GM19193 (cell line): ENCODE measurements at regions not wholly inside any gene's neighbourhood (a gene's known extent, or its start where the extent isn't known, plus 50 kb on each side); places are given as distances from the start of the nearest gene placed in this dataset.

Source experiments
- POLR2A ChIP-seq: IDR thresholded peaks from 4 replicates; pipeline ENCODE4 v1.6.1; 2011; ENCODE audit not compliant: insufficient read depth, insufficient read length; ENCODE audit errors: extremely low read depth

DNA sequence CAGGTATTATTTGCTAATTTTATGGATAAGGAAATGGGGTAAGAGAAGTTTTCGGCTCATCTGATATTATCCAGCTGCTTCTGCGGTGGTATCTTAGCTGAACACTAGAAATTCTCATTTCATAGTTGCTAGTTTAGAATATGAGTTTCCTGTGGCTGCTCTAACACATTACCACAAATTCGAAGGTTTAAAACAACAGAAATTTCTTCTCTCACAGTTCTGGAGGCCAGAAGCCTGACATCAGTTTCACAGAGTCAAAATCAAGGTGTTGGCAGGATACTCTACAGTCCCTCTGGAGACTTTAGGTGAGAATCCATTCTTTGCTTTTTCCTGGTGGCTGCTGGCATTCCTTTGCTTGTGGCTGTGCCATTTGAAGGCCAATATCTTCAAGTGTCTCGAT, 205.9 kb downstream of the PTEN start:
- TF ChIP-seq POLR2A, result no peak

DNA sequence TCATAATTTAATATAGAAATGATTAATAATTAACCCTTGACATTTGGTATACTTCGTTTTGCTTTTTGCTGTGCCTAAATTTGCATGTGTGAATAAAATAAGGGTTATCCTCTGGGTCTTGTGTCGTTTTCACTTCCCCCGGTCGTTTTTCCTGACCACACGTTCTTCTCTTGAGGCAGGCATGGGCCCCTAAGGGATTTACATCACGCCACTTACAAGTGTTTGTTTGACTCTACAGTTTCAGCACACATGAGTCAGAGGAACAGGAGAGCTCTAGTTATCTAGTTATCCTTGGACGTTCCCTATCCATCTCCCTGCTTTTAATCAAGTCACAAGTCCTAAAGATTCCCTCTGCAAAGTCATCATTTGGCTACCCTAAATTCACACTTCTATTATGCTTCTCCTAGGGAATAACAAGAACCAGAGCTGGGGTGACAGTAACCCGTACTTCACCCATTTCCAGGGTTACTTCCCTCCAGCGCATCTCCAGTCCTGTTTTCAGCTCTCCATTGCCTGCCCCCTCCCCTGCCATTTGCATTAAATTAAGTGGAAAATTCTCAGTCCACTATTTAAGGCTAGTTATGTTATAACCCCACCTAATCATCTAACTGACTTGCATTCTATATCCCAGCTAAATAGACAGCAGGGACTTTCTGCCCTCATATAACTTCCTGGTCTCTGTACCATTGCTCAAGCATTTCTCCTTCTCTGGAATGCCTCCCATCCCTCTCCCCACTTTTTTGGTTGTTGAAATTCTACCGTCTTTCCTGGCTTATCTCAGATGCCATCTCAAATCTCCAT, 206.9 kb downstream of the PTEN start:
- no peak for TF ChIP-seq POLR2A

DNA sequence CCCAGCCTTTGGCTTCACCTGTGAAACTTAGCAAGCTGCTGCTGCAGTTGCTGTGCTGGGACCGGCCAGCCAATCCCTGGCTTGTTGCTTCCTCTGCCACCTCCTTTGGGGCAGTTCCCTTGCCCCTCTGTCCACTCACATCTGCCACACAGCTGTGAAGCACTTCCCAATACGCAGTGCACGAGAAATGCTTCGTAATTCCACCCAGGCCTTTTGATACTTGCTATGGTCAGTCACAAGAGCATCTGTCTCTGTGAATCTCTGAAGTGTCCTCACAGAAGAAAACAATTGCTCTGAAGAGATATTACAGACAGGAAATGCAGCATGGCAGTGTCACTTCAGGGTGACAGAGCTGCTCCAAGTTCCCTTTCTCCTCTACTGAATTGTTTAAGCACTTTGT, 208.5 kb downstream of the PTEN start:
- TF ChIP-seq POLR2A, result no peak

DNA sequence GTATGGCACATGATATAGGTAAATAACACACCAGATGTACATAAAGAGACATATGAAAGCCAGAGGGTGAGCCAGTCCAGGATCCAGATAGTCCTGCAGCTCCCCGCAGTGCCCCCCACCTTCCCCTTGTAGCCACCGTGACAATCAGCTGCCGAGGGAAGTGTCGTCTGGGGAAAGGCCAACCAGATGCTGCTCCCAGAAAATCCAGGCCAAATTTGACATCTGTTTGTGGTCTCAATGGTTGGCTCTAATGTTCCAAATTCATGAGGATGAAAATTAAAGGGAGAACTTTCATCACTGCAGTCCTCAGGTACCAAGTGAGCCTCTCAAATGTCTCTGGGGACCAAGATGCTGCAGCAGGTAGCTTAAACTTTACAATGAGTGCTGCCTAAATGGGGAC, 210.3 kb downstream of the PTEN start:
- TF ChIP-seq POLR2A, result no peak

DNA sequence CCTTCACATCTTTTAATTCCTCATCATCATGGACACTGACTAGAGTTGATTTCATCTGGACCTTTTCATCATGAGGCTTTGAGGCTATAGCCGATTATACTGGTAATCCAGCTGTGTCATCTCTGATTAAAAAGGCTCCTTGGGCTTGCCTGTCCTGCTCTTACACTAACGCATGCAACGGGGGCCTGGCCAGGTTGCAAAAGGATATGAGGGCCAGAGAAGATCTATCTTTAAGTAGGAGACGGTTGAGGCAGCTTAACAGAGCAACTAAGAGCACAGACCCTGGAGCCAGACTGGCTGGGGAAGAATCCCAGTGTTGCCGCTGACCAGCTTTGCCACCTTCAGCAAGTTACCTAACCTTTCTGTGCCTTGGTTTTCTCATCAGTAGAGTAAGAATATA, 211.5 kb downstream of the PTEN start:
- TF ChIP-seq POLR2A, result no peak

DNA sequence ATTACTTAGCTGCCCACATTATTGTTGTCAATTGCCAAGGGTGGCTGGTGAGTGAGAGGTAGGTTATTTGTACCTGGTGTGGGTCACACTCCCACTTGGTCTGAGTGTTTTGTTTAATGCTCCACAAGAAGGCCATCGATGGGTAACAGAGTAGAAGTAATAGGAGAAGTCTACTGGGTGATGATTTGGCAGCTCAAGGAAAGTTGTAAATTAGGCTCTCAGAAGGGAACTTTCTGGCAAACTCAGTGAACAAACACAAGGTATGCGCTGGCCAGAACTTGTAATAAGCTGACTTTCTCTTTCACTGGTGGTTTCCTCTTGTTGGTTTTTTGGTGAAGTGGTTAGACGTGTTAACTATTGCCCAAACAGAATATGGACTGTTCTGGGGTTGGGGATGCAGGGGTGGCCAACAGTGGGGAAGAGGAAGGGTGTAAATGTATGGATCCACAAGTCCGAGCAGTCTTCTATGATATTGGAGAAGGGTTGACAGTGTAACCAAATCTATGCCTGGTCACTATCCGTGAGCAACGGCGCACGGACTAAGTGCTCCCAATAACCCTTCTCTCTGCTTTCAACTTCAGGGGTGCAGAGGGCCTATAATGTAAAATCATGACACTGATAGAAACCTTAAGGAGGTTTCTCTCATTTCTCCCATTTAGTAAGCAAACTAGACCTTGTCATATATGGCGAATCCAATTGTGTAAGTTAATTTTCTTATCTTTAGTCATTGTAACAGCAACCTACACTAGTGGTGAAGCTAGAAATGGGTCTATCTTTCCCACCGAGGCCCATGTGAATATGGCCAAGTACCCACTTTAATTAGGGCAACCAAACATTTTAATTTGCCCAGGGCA, 212.8 kb downstream of the PTEN start:
- TF ChIP-seq POLR2A, result no peak

DNA sequence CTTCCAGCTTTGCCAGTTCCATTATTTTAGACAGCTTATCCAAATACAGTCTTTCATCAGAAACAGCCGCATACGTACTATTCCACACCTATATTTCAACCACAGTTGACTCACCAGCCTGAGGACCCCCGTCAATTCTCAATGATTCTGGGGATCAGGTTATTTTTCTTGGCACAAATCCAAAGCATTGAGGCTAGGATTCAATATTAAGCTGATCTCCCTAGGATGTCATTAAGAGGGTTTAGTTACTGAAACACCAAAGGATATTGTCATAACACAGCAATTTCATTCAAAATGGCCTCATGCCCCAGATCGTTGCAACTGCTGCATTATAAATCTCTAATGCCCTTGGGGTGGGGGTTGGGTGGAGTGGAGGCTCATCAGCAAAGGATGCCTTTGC, 214.6 kb downstream of the PTEN start:
- no peak for TF ChIP-seq POLR2A

DNA sequence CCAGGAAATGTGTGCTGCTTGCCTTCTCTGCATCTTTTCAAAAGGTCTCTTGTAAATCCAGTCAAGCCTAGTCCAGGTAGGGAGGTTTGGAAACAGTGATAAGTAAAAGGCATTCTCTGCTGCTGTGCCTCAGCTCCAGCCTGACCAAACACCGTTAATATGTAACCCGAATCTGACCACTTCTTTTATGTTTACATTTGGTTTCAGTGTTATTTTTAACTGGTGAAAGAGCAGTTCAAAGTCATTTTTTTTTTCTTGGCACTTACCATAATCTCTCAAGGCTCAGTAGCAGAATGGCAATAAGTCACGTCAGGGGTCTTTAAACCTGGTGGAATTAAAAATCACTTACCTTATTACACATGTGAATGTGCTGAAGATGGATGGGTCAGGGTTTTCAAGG, 216.8 kb downstream of the PTEN start:
- no peak for TF ChIP-seq POLR2A

DNA sequence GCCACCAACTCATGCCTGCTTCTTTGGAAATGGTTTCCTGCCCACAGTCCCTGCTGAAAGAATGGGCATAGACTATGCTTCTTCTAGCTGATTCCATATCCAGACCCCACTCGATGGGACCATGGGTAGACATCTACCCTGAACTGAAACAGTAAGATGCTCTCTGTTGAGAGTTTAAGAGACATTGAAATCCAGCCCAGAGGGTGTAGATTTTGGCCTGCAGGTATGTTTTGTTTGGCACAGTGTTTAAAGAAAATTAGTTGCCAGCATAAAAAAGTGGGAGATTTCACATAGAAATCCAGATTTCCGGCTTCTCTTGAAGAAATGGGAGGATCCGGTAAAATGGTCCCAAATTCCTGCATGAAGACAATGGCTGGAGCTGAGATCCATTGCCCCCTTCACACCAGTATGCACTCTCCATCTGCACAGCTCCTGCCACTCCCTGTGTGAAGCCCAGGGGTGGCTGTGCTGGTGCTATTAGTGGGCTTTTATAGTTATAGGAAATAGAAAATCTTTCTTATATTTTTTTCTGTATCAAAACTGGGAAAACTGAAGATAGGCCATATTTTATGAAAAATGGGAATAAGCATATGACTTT, 218.1 kb downstream of the PTEN start:
- no peak for TF ChIP-seq POLR2A

DNA sequence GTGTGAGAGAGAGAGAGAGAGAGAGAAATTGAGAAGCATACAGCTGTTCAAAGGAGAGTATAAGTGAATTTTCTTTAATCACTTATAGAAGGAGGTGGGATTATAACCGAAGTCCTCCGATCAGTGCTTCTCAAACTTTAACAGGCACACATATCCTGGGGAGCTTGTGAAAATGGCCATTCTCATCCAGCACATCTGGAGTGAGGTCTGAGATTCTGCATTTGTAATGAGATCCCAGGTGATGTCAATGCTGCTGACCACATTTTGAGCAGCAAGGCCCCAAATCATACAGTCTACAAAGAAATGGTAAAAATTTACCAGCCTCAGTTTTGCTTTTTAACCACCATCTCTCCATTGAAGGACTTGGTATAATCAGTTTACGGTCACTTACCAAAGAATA, 219.0 kb downstream of the PTEN start:
- TF ChIP-seq POLR2A, result no peak

DNA sequence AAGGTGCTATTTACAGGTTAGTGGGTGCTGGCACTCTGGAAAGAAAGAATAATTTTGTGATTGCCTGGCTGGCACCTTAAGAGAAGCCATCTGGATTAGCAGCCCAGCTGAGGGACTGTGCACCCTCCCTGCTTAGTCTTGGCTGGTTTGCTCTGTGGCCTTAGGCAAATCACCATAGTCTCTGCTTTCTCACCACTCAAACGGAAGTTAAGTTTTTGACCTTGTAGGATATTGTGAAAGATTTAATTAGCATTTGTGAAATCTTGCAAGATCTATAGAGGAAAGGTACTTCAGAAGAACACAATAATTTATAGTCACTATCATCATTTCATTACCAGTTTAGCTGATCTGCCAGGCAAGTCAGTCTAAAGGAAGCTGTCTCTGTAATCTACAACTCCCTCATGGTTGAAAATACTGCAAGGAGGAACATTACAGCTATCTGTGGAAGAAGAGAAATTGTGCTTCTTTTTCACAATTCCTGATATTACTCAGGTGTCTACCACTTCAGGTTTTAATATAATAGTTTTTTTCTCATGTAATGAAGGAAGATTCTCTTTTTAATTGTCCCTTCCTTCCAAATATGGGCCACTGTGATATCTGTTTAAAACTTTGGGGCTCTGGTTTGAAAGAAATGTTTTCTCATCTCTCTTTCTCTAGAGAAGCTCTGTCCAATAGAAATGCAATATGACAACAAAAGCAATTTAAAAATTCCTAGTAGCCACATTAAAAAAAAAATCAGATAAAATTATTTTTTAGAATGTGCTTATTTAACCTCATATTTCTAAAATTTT, 219.6 kb downstream of the PTEN start:
- TF ChIP-seq POLR2A, result peak; percentile 58

DNA sequence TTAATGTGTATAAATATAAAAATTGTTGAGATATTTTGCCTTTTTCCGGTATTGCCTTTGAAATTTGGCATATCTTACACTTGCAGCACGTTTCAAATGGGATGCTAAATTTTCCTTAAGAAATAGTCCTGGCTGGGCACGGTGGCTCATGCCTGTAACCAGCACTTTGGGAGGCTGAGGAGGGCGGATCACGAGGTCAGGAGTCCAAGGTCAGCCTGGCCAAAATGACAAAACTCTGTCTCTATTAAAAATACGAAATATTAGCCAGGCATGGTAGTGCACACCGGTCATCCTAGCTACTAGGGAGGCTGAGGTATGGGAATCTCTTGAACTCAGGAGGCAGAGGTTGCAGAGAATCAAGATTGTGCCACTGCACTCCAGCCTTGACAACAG, 220.2 kb downstream of the PTEN start:
- no peak for TF ChIP-seq POLR2A

DNA sequence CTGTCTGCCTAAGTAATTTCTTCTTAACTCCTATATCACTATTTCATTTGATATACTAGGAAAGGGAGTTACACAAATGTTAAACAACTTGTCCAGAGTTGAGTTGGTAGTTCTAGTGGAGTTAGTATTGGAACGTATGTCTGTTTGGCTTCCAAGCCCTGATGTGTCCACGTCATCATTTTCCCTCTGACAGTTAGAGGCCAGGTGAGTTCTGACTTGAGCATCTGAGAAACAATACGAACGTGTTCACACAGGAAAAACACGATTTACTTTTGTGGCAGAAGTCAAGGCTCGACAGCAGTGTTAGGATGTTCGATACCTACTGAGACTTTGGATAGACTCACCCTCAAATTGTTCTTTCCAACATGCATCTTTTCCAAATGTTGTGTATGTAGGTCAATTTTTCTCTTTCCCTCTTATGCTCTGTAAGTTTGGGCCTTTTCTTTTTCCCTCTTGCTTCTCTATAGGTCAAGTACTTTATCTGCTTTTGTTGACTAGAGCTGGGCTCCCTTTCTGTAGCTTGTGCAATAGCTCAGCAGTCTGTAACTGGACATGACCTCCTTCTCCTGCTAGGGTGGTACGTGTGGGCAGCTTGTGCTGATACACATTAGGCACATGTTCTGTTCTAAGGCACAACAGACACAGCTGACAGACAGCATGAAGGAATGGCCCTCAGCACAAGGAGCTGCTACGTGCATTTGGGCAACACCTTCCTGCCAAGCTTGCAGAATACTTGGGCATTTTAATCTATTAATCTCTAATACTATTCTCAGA, 222.9 kb downstream of the PTEN start:
- TF ChIP-seq POLR2A, result no peak
